ENCODE measurements at regions not wholly inside any gene's neighbourhood (a gene's known extent, or its start where the extent isn't known, plus 50 kb on each side); places are given as distances from the start of the nearest gene placed in this dataset.

GRCh38 chr11:35063488-35063931, 75.5 kb upstream of the CD44 start (continued):
- TF ChIP-seq ZBTB12 (CRISPR knock-in tag; IDR thresholded peaks at IDR 0.05) (no peak), GATAD2B (IDR thresholded peaks at IDR 0.05; ENCODE audit: borderline replicate concordance) (no peak), REST (IDR thresholded peaks at IDR 0.05; ENCODE audit: borderline replicate concordance) (no peak), REST (CRISPR knock-in tag; IDR thresholded peaks at IDR 0.05; ENCODE audit: low read depth) (no peak), E2F4 (CRISPR knock-in tag; IDR thresholded peaks at IDR 0.05; ENCODE audit: low read depth) (no peak), BCLAF1 (IDR thresholded peaks at IDR 0.05; ENCODE audit: borderline replicate concordance in 1 of 2, control insufficient read depth in 1 of 2, low read depth in 2 of 2, low read length in 1 of 2) (no peak), RFX7 (CRISPR knock-in tag; IDR thresholded peaks at IDR 0.05) (no peak), ZBTB1 (CRISPR knock-in tag; IDR thresholded peaks at IDR 0.05; ENCODE audit: borderline replicate concordance, low read depth) (no peak), ZNF408 (CRISPR knock-in tag; IDR thresholded peaks at IDR 0.05; ENCODE audit: low read depth) (no peak), E2F6 (IDR thresholded peaks at IDR 0.05; ENCODE audit: borderline replicate concordance in 1 of 2, extremely low read depth in 1 of 2, insufficient read depth in 1 of 2, insufficient read length in 1 of 2, low read depth in 1 of 2, low read length in 1 of 2, poor library complexity in 1 of 2, severe bottlenecking in 1 of 2) (peak in 1 of 2 experiments; percentile 27), GATAD2A (IDR thresholded peaks at IDR 0.05) (no peak), KHSRP (IDR thresholded peaks at IDR 0.05) (no peak)
